HAP-1 (cell line): ENCODE measurements at regions not wholly inside any gene's neighbourhood (a gene's known extent, or its start where the extent isn't known, plus 50 kb on each side); places are given as distances from the start of the nearest gene placed in this dataset.

Experiments
- DNase-seq, 2 experiments: peaks; one replicate each; pipeline ENCODE4 v3.0.0-alpha.2; 2016 to 2020; ENCODE audit warnings: low spot score in 2 of 2
- H3K27me3 ChIP-seq: fragments of 250-450 bp; sonication (Bioruptor Pico); 2 replicates; pipeline ENCODE4 v1.5.1; 2020; ENCODE audit warnings: low read depth, mild to moderate bottlenecking, moderate library complexity
- H3K36me3 ChIP-seq: fragments of 250-450 bp; sonication (Bioruptor Pico); replicated peaks from 2 replicates; pipeline ENCODE4 v1.5.1; 2020; ENCODE audit warnings: mild to moderate bottlenecking
- H3K4me1 ChIP-seq: fragments of 250-450 bp; sonication (Bioruptor Pico); 2 replicates; pipeline ENCODE4 v1.5.1; 2020; ENCODE audit warnings: mild to moderate bottlenecking
- H3K4me3 ChIP-seq: fragments of 250-450 bp; sonication (Bioruptor Pico); 2 replicates; pipeline ENCODE4 v1.5.1; 2020; ENCODE audit warnings: mild to moderate bottlenecking, moderate library complexity
- H3K9me3 ChIP-seq: fragments of 250-450 bp; sonication (Bioruptor Pico); 2 replicates; pipeline ENCODE4 v1.5.1; 2020; ENCODE audit warnings: mild to moderate bottlenecking, moderate library complexity
- in situ Hi-C: fragments of 300-500 bp; cut with MboI; formaldehyde crosslinking; loops from 3 replicates; pipeline ENCODE4 v1.14.3; 2020; ENCODE audit warnings: low sequenced_read_pairs, inconsistent platforms, mixed read lengths

DNA sequence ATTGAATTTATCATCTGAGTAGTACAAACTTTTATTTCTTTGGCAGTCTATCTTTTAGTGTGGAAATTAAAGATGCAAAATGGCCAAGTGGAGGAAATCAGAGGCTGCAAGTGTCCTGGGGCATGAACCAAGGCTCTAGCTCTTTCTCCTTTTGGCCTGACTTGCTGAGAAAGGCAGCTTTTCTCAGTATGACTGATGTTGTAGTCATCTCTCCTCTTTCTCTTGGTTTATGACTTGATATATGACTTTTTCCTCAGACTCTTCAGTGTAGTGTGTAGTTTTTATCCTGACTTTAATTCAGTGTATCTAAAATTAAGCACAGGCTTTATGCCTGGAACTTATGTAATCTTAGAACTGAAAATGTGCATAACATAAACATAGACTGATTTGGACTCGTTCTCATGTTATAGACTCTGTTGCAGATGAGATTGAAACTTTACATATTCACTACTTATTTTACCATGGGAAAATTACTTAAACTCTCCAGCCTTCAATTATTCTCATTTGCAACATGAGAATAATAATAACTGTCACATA lies 65.7 kb downstream of the SLITRK5 start:
- in situ Hi-C loops = no loop called here

DNA sequence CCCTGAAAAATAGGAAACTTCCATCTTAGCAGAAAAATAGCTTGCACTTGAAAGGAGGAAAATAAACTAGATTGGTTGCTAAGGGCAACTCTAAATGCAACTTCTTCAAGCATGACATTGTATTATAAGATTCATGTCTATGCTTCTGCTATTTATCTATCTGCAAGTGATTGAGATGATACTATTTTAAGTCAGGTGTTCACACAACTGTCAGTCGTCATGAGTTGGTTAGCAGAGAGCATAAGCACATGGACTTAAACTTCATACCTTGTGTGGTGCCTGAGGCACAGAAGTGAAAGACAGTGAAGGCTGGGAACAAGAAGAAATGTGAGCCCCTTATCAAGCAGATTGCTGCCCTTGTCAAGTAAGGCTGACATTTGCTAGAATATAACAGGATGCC lies 82.9 kb downstream of the SLITRK5 start:
- no peak for DNase-seq
- no peaks in the 10 kb centered on the region for H3K27me3 ChIP-seq
- H3K9me3 ChIP-seq = no peaks in the 10 kb centered on the region
- no peak overlapping the region for H3K4me3 ChIP-seq
- in situ Hi-C loops = no loop called here
- H3K4me1 ChIP-seq = no peaks in the 10 kb centered on the region
- H3K36me3 ChIP-seq = no peaks in the 10 kb centered on the region

More for the DNA sequence above, 65.7 kb downstream of the SLITRK5 start:
- no peak for DNase-seq
- no peaks in the 10 kb centered on the region for H3K27me3 ChIP-seq
- no peaks in the 10 kb centered on the region for H3K36me3 ChIP-seq
- H3K4me1 ChIP-seq = no peaks in the 10 kb centered on the region
- no peak overlapping the region for H3K4me3 ChIP-seq
- H3K9me3 ChIP-seq = no peaks in the 10 kb centered on the region; the same call in 1 of the 2 replicates

- DNase-seq = no peak
Measured at GRCh38 chr13:87769445-87769844, 98.3 kb downstream of the SLITRK5 start.

DNA sequence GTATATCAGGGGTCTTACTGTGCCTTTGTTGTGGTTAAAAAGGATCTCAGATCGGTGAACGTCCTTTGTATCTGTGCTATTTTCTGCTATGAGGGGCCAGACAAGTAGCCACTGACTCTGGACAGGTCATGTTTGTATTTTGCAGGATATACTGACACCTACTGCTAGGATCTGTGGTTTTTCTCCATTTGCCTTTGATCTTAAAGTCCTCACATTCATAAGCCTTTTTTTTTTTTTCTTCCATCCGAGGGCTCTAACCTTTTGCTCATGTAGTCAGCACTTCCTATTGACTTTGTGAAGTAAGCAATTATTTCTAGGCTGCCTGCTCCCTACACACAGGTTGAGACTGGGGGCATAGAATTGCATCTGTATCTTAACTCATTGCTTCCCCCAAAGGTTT lies 106.2 kb downstream of the SLITRK5 start:
- Histone ChIP-seq H3K27me3 (no peaks in the 10 kb centered on the region), H3K4me1 (no peaks in the 10 kb centered on the region), H3K9me3 (no peaks in the 10 kb centered on the region), H3K36me3 (no peaks in the 10 kb centered on the region), H3K4me3 (no peak overlapping the region)
- DNase-seq = no peak
- in situ Hi-C loops = no loop called here

More at GRCh38 chr13:87769445-87769844, 98.3 kb downstream of the SLITRK5 start:
- Histone ChIP-seq H3K9me3 (no peaks in the 10 kb centered on the region), H3K4me3 (no peak overlapping the region), H3K27me3 (no peaks in the 10 kb centered on the region), H3K36me3 (no peaks in the 10 kb centered on the region), H3K4me1 (no peaks in the 10 kb centered on the region)
- in situ Hi-C loops = no loop called here

DNA sequence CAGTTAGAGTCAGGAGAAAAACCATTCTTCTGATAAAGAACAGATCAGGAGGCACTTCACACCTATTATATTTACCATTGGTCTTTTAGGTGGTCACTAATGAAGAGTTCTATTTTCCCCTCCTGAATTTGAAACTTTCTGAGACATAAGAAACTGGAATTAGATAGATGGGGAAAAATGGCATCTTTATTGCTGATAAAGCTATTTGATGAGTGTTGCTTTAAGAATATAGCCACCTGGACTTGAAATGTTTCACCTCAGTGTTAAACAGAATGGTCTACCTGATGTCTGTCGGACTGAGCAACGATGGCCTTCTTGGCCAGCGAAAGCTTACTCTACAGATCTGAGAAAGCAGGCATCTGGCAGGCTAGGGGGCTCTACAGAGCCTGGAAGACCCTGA lies 107.0 kb downstream of the SLITRK5 start:
- DNase-seq = no peak
- no peaks in the 10 kb centered on the region for H3K4me1 ChIP-seq
- H3K9me3 ChIP-seq = no peaks in the 10 kb centered on the region
- H3K36me3 ChIP-seq = no peaks in the 10 kb centered on the region
- H3K4me3 ChIP-seq = no peak overlapping the region
- no peaks in the 10 kb centered on the region for H3K27me3 ChIP-seq
- in situ Hi-C loops = no loop called here

- Histone ChIP-seq H3K4me1 (no peaks in the 10 kb centered on the region), H3K27me3 (no peaks in the 10 kb centered on the region), H3K4me3 (no peak overlapping the region), H3K9me3 (no peaks in the 10 kb centered on the region), H3K36me3 (no peaks in the 10 kb centered on the region)
- no peak for DNase-seq
- in situ Hi-C loops = no loop called here
Measured at GRCh38 chr13:87779426-87779825, 108.3 kb downstream of the SLITRK5 start.

- DNase-seq = no peak
- no peaks in the 10 kb centered on the region for H3K27me3 ChIP-seq
- in situ Hi-C loops = no loop called here
- no peak overlapping the region for H3K4me3 ChIP-seq
- H3K36me3 ChIP-seq = no peaks in the 10 kb centered on the region
- H3K4me1 ChIP-seq = no peaks in the 10 kb centered on the region
- no peaks in the 10 kb centered on the region for H3K9me3 ChIP-seq
Measured at GRCh38 chr13:87783366-87783765, 112.2 kb downstream of the SLITRK5 start.

DNA sequence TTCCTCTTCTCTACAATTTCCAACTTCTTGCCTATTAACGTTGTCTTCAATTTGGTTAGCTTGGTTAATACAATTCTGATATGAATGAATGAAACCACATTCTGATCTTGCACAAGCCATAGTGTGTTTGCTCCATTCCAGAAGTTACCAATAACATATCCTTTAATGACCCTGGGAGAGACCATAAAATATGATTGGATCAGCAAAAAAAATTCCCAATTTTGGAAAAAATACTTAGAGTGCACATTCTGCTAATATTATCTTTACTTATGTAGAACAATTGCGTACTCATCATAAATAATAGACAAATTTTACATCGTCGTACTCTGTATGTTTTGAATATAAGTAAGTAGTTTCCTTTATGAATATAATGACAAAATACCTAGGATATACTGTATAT lies 117.2 kb downstream of the SLITRK5 start:
- Histone ChIP-seq H3K9me3 (no peaks in the 10 kb centered on the region), H3K4me3 (no peak overlapping the region), H3K4me1 (no peaks in the 10 kb centered on the region), H3K27me3 (no peaks in the 10 kb centered on the region), H3K36me3 (no peaks in the 10 kb centered on the region)
- in situ Hi-C loops = no loop called here
- DNase-seq = no peak

DNA sequence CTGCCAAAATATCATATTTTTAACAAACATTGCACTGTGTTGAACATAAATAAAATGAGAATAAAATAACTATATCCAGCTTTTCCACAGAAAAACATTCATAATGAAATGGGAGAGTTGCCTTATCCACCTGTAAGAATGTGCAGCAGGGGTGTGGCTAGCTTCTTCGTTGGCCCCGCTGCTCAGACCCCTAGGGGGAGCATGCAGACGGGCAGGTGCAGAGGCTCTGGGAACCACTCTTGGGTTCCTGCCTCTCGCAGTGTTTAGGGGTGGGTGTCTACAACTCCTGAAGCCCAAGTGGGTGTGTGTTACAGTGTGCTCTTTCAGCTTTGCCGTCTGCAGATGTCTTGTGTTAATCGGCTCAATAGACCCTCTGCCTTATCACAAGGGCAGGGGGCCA lies 121.7 kb downstream of the SLITRK5 start:
- no peaks in the 10 kb centered on the region for H3K4me1 ChIP-seq
- H3K4me3 ChIP-seq = no peak overlapping the region
- H3K9me3 ChIP-seq = no peaks in the 10 kb centered on the region
- in situ Hi-C loops = no loop called here
- H3K36me3 ChIP-seq = no peaks in the 10 kb centered on the region
- no peaks in the 10 kb centered on the region for H3K27me3 ChIP-seq
- no peak for DNase-seq

DNA sequence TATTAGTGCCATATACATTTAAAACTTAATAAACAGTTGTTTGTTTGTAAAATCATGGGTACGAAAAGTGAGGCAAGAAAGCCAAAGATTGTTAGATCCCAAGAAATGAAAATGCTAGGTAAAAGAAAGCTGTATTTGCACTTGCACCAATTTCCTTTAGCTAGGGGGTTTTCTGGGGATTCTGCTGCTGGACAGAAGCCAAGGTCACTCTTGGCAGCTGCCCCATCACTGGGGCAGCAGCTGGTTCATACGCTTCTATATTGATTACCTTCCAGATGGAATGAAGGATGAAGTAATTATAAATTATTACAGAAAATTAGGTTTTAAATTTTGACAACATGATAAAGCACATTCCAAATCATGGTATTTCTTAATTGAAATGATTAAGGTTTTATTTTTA lies 127.4 kb downstream of the SLITRK5 start:
- DNase-seq = no peak
- no peaks in the 10 kb centered on the region for H3K36me3 ChIP-seq
- H3K4me3 ChIP-seq = no peak overlapping the region
- H3K4me1 ChIP-seq = no peaks in the 10 kb centered on the region
- H3K27me3 ChIP-seq = no peaks in the 10 kb centered on the region
- no peaks in the 10 kb centered on the region for H3K9me3 ChIP-seq
- in situ Hi-C loops = no loop called here

- H3K27me3 ChIP-seq = no peaks in the 10 kb centered on the region
- H3K36me3 ChIP-seq = no peaks in the 10 kb centered on the region
- H3K9me3 ChIP-seq = no peaks in the 10 kb centered on the region
- in situ Hi-C loops = no loop called here
- DNase-seq = no peak
- no peak overlapping the region for H3K4me3 ChIP-seq
- H3K4me1 ChIP-seq = no peaks in the 10 kb centered on the region
Measured at GRCh38 chr13:87810391-87810801, 139.2 kb downstream of the SLITRK5 start.

DNA sequence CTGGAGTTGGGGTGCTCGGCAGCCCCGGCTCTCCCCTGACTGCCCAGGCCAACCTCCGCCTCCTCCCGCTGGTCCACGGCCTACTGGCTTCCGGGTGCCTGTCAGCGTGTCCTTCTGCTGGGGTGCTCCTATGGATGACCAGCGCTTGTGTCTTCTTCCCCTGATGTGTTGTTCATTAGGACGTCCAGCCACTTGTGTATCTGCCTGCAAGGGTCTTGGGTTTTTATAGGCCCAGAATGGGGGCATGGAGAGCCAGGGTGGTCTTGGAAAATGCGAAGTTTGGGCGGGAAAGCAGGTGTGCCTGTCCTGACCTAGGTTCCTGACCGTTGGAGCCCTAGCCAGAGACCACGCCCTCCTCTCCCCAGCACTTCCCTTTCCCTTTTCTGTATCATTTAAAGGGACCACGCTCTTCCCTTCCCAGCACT lies 139.8 kb downstream of the SLITRK5 start:
- in situ Hi-C loops = no loop called here
- H3K27me3 ChIP-seq = no peaks in the 10 kb centered on the region
- H3K36me3 ChIP-seq = no peaks in the 10 kb centered on the region
- H3K4me3 ChIP-seq = no peak overlapping the region
- no peaks in the 10 kb centered on the region for H3K4me1 ChIP-seq
- no peak for DNase-seq
- no peaks in the 10 kb centered on the region for H3K9me3 ChIP-seq

GRCh38 chr13:87814403-87814802 lies 143.2 kb downstream of the SLITRK5 start:
- in situ Hi-C loops = no loop called here
- Histone ChIP-seq H3K4me3 (no peak overlapping the region), H3K4me1 (no peaks in the 10 kb centered on the region), H3K36me3 (no peaks in the 10 kb centered on the region), H3K27me3 (no peaks in the 10 kb centered on the region), H3K9me3 (no peaks in the 10 kb centered on the region)
- no peak for DNase-seq

GRCh38 chr13:87820241-87820640 lies 149.1 kb downstream of the SLITRK5 start:
- Histone ChIP-seq H3K36me3 (no peaks in the 10 kb centered on the region), H3K4me1 (no peaks in the 10 kb centered on the region)
- in situ Hi-C loops = no loop called here

DNA sequence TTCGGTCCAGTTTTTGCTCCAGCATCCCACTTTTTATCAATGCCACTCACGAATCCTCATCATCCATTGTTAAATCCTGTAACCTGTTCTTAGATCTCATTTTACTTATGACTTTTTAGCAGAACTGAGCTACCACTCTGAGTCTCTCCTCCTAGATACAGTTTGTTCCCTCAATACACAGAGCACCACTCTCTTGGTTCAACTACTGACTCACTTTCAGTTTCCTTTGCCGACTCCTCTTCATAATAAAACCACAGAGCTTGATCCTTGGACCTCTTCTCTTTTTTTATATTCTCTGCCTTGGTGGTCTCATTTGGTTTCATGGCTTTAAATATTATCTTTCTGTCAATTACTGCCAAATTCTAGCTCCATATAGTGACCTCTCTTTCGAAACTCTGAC lies 150.3 kb downstream of the SLITRK5 start:
- Histone ChIP-seq H3K36me3 (no peaks in the 10 kb centered on the region), H3K4me1 (no peaks in the 10 kb centered on the region), H3K4me3 (no peak overlapping the region), H3K9me3 (no peaks in the 10 kb centered on the region), H3K27me3 (no peaks in the 10 kb centered on the region)
- in situ Hi-C loops = no loop called here
- DNase-seq = no peak

More at GRCh38 chr13:87820241-87820640, 149.1 kb downstream of the SLITRK5 start:
- no peak overlapping the region for H3K4me3 ChIP-seq
- H3K9me3 ChIP-seq = no peaks in the 10 kb centered on the region
- H3K27me3 ChIP-seq = no peaks in the 10 kb centered on the region
- DNase-seq = no peak
